ENCODE measurements at regions not wholly inside any gene's neighbourhood (a gene's known extent, or its start where the extent isn't known, plus 50 kb on each side); places are given as distances from the start of the nearest gene placed in this dataset.
A peak's percentile ranks its signal among the peaks of the same experiment; 100 is the strongest.

DNA sequence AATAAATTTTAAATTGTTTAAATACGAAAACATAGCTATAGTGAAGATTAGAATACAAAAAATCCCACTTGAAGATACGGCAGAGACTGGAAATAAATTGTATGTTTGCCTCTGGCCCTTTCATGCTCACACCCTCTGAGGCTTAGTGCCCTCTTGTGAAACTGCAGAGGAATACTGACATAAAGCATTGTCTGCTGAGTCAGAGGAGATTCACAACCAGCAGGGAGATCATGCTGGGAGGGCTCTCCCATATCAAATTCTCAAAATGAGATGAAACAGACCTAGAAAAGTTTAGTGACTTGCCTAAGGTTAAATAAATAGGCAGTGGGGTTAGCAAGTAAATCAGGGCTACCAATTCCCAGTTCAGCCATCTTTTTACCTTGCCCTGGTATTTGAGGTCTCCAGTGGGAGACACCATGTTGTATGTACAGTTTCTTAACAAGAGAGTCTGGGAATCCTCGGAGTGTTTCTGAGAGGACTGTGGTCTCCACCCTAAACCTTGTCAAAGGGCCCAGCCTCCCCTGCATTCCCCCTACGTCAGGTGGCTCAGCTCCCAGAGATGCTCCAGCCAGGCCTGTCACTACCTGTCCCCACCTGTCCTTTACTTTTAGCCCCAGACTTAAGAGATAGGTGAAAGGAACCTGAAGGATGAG, 581.4 kb upstream of the DIPK2B start:
- TF ChIP-seq, protein P1, sequence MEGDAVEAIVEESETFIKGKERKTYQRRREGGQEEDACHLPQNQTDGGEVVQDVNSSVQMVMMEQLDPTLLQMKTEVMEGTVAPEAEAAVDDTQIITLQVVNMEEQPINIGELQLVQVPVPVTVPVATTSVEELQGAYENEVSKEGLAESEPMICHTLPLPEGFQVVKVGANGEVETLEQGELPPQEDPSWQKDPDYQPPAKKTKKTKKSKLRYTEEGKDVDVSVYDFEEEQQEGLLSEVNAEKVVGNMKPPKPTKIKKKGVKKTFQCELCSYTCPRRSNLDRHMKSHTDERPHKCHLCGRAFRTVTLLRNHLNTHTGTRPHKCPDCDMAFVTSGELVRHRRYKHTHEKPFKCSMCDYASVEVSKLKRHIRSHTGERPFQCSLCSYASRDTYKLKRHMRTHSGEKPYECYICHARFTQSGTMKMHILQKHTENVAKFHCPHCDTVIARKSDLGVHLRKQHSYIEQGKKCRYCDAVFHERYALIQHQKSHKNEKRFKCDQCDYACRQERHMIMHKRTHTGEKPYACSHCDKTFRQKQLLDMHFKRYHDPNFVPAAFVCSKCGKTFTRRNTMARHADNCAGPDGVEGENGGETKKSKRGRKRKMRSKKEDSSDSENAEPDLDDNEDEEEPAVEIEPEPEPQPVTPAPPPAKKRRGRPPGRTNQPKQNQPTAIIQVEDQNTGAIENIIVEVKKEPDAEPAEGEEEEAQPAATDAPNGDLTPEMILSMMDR (IDR thresholded peaks at IDR 0.05): peak; percentile 13 to 40 (median 36)
- TF ChIP-seq POLR2A (IDR thresholded peaks at IDR 0.05): no peak
